Memory B cell (primary cell): ENCODE measurements at regions not wholly inside any gene's neighbourhood (a gene's known extent, or its start where the extent isn't known, plus 50 kb on each side); places are given as distances from the start of the nearest gene placed in this dataset.
"Not testable (repeated sequence)": the region's sequence is repeated elsewhere in the genome, so short reads cannot be mapped to it uniquely, and the experiment has no call there.

Experiments
- ATAC-seq: fragments of 150-1000 bp; cut with Tn5 transposase; 2 replicates; pipeline ENCODE4 v1.10.0; 2021; ENCODE audit warnings: low read depth, mild to moderate bottlenecking, moderate library complexity
- DNase-seq, 2 donors: peaks; one replicate each; pipeline ENCODE4 v3.0.0; 2022; ENCODE audit warnings: low spot score in 2 of 2
- H3K27ac Mint-ChIP-seq: one replicate; pipeline ENCODE4 v1.8.0; 2022; ENCODE audit warnings: mild to moderate bottlenecking, moderate library complexity, mixed read lengths
- H3K27me3 Mint-ChIP-seq: one replicate; pipeline ENCODE4 v1.8.0; 2022; ENCODE audit warnings: mixed read lengths
- H3K36me3 Mint-ChIP-seq: one replicate; pipeline ENCODE4 v1.8.0; 2022; ENCODE audit warnings: mild to moderate bottlenecking, mixed read lengths
- H3K4me1 Mint-ChIP-seq: one replicate; pipeline ENCODE4 v1.8.0; 2022; ENCODE audit warnings: mixed read lengths
- H3K4me3 Mint-ChIP-seq: one replicate; pipeline ENCODE4 v1.8.0; 2022; ENCODE audit warnings: mild to moderate bottlenecking, moderate library complexity, mixed read lengths
- H3K9me3 Mint-ChIP-seq: one replicate; pipeline ENCODE4 v1.8.0; 2022; ENCODE audit warnings: mixed read lengths

GRCh38 chr15:47066392-47066791, 650.9 kb upstream of the SEMA6D start:
- Mint-ChIP-seq H3K9me3 (no peaks in the 10 kb centered on the region), H3K27me3 (no peaks in the 10 kb centered on the region), H3K36me3 (no peaks in the 10 kb centered on the region), H3K4me1 (no peaks in the 10 kb centered on the region), H3K4me3 (no peak overlapping the region), H3K27ac (no peak overlapping the region)
- ATAC-seq, result no peak
- DNase-seq, result no peak

GRCh38 chr15:47077846-47078245, 639.5 kb upstream of the SEMA6D start:
- not testable (repeated sequence) for H3K9me3 Mint-ChIP-seq

GRCh38 chr15:47095833-47096232, 621.5 kb upstream of the SEMA6D start:
- Mint-ChIP-seq H3K27ac (no peak overlapping the region), H3K27me3 (no peaks in the 10 kb centered on the region), H3K4me1 (no peaks in the 10 kb centered on the region), H3K9me3 (peaks cover 4% of the 10 kb centered on the region), H3K36me3 (no peaks in the 10 kb centered on the region), H3K4me3 (no peak overlapping the region)
- ATAC-seq (no peak), DNase-seq (no peak)

More at GRCh38 chr15:47077846-47078245, 639.5 kb upstream of the SEMA6D start:
- DNase-seq, H3K4me1 Mint-ChIP-seq, H3K4me3 Mint-ChIP-seq, H3K27me3 Mint-ChIP-seq, H3K36me3 Mint-ChIP-seq, H3K27ac Mint-ChIP-seq, ATAC-seq: not testable (repeated sequence)

GRCh38 chr15:47098526-47098925, 618.8 kb upstream of the SEMA6D start:
- not testable (repeated sequence) for ATAC-seq, H3K9me3 Mint-ChIP-seq, H3K36me3 Mint-ChIP-seq, H3K27me3 Mint-ChIP-seq, H3K27ac Mint-ChIP-seq, DNase-seq, H3K4me1 Mint-ChIP-seq, H3K4me3 Mint-ChIP-seq

GRCh38 chr15:47099801-47100200, 617.5 kb upstream of the SEMA6D start:
- not testable (repeated sequence) for H3K27ac Mint-ChIP-seq, ATAC-seq, H3K27me3 Mint-ChIP-seq, DNase-seq, H3K4me3 Mint-ChIP-seq, H3K4me1 Mint-ChIP-seq, H3K9me3 Mint-ChIP-seq, H3K36me3 Mint-ChIP-seq

GRCh38 chr15:47108800-47109199, 608.5 kb upstream of the SEMA6D start:
- not testable (repeated sequence) for H3K4me1 Mint-ChIP-seq, H3K36me3 Mint-ChIP-seq, ATAC-seq, DNase-seq, H3K27ac Mint-ChIP-seq, H3K4me3 Mint-ChIP-seq, H3K27me3 Mint-ChIP-seq
- peaks cover 11% of the 10 kb centered on the region for H3K9me3 Mint-ChIP-seq

- ATAC-seq (no peak), DNase-seq (no peak)
- Mint-ChIP-seq H3K9me3 (peaks cover 6% of the 10 kb centered on the region), H3K36me3 (no peaks in the 10 kb centered on the region), H3K4me1 (no peaks in the 10 kb centered on the region), H3K4me3 (no peak overlapping the region), H3K27ac (no peak overlapping the region), H3K27me3 (no peaks in the 10 kb centered on the region)
These were observed 600.6 kb upstream of the SEMA6D start for GRCh38 chr15:47116698-47117097.

- no peaks in the 10 kb centered on the region for H3K36me3 Mint-ChIP-seq
- H3K27ac Mint-ChIP-seq, result no peak overlapping the region
- no peaks in the 10 kb centered on the region for H3K27me3 Mint-ChIP-seq
- no peak for ATAC-seq
- no peak for DNase-seq
- H3K9me3 Mint-ChIP-seq, result peaks cover 8% of the 10 kb centered on the region
- H3K4me1 Mint-ChIP-seq, result no peaks in the 10 kb centered on the region
- H3K4me3 Mint-ChIP-seq, result no peak overlapping the region
These were observed 598.0 kb upstream of the SEMA6D start for GRCh38 chr15:47119349-47119748.

- no peak overlapping the region for H3K4me3 Mint-ChIP-seq
- ATAC-seq (no peak), DNase-seq (no peak)
- peaks cover 7% of the 10 kb centered on the region for H3K9me3 Mint-ChIP-seq
- H3K4me1 Mint-ChIP-seq, result no peaks in the 10 kb centered on the region
- H3K27ac Mint-ChIP-seq, result no peak overlapping the region
- no peaks in the 10 kb centered on the region for H3K36me3 Mint-ChIP-seq
- no peaks in the 10 kb centered on the region for H3K27me3 Mint-ChIP-seq
These were observed 592.7 kb upstream of the SEMA6D start for GRCh38 chr15:47124430-47125102.

- Mint-ChIP-seq H3K9me3 (peaks cover 7% of the 10 kb centered on the region), H3K4me1 (no peaks in the 10 kb centered on the region), H3K4me3 (no peak overlapping the region), H3K27ac (no peak overlapping the region), H3K36me3 (no peaks in the 10 kb centered on the region), H3K27me3 (no peaks in the 10 kb centered on the region)
- DNase-seq (no peak), ATAC-seq (no peak)
These were observed 588.3 kb upstream of the SEMA6D start for GRCh38 chr15:47129033-47129432.

- H3K4me3 Mint-ChIP-seq, H3K9me3 Mint-ChIP-seq, DNase-seq, H3K36me3 Mint-ChIP-seq, H3K27ac Mint-ChIP-seq, H3K27me3 Mint-ChIP-seq, H3K4me1 Mint-ChIP-seq, ATAC-seq: not testable (repeated sequence)
These were observed 585.9 kb upstream of the SEMA6D start for GRCh38 chr15:47131450-47131849.

- Mint-ChIP-seq H3K4me1 (no peaks in the 10 kb centered on the region), H3K27ac (no peak overlapping the region), H3K36me3 (no peaks in the 10 kb centered on the region), H3K9me3 (peaks cover 5% of the 10 kb centered on the region), H3K27me3 (no peaks in the 10 kb centered on the region), H3K4me3 (no peak overlapping the region)
- no peak for DNase-seq
- ATAC-seq, result no peak
These were observed 582.0 kb upstream of the SEMA6D start for GRCh38 chr15:47135267-47135666.

- no peak for ATAC-seq
- Mint-ChIP-seq H3K4me3 (no peak overlapping the region), H3K27me3 (no peaks in the 10 kb centered on the region), H3K9me3 (no peaks in the 10 kb centered on the region), H3K4me1 (no peaks in the 10 kb centered on the region), H3K27ac (no peak overlapping the region), H3K36me3 (no peaks in the 10 kb centered on the region)
- no peak for DNase-seq
These were observed 581.1 kb upstream of the SEMA6D start for GRCh38 chr15:47136236-47136635.

GRCh38 chr15:47139965-47140364, 577.3 kb upstream of the SEMA6D start:
- Mint-ChIP-seq H3K36me3 (no peaks in the 10 kb centered on the region), H3K9me3 (peaks cover 8% of the 10 kb centered on the region), H3K27me3 (no peaks in the 10 kb centered on the region), H3K4me3 (no peak overlapping the region), H3K4me1 (no peaks in the 10 kb centered on the region), H3K27ac (no peak overlapping the region)
- ATAC-seq (no peak), DNase-seq (no peak)

- Mint-ChIP-seq H3K4me3 (no peak overlapping the region), H3K36me3 (no peaks in the 10 kb centered on the region), H3K27me3 (no peaks in the 10 kb centered on the region), H3K9me3 (peaks cover 3% of the 10 kb centered on the region), H3K27ac (no peak overlapping the region), H3K4me1 (no peaks in the 10 kb centered on the region)
- ATAC-seq, result no peak
- DNase-seq, result no peak
These were observed 559.5 kb upstream of the SEMA6D start for GRCh38 chr15:47157827-47158226.
